ENCODE measurements at regions not wholly inside any gene's neighbourhood (a gene's known extent, or its start where the extent isn't known, plus 50 kb on each side); places are given as distances from the start of the nearest gene placed in this dataset.

DNA sequence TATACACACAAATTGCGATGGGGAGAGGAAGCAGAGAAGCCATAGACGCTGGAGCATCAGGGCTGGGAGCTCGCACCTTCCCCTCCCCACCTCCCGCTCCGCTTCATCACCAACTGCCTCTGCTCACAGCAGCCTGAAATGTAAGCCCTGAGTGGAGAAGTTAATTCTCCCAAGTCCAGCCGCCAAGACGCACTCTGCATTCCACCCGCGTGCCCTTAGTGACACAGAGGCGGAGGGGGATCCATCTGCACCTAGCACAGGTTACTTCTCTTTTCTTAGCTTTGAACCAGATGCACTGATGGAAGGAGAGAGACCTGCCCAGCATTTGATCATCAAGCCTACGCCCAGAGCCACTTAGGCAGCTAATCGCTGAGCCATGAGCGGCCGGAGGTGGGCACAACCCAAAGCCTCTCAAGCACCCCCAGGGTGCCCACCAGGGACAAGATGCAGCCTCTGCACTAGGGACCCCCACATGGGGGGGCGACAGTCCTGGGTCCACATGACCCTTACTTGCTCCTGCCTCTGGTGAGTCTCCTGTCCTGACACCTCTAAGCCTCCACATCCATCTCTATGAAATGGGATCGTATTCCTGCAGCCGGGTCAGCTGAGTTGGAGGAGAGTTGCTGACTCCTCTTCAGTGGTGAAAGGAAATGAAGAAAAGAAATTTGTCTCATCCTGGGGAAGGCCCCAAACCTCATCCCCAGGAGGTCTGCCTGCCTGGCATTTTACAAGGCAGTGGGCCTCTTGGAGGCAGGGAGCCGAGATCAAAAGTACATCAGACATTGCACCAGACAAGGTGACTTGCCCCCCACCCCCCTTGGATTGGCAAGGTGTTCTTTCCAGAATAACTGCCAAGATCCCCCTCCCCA lies 316.2 kb downstream of the MATN1 start:
- Mint-ChIP-seq H3K27ac (no peak overlapping the region), H3K36me3 (no peaks in the 10 kb centered on the region), H3K4me3 (no peak overlapping the region), H3K27me3 (peaks cover 9% of the 10 kb centered on the region), H3K4me1 (no peaks in the 10 kb centered on the region), H3K9me3 (ENCODE audit: low read depth) (no peaks in the 10 kb centered on the region)
- CTCF ChIA-PET: no interaction called here
- DNase-seq (peak; percentile 26), ATAC-seq (no peak)

DNA sequence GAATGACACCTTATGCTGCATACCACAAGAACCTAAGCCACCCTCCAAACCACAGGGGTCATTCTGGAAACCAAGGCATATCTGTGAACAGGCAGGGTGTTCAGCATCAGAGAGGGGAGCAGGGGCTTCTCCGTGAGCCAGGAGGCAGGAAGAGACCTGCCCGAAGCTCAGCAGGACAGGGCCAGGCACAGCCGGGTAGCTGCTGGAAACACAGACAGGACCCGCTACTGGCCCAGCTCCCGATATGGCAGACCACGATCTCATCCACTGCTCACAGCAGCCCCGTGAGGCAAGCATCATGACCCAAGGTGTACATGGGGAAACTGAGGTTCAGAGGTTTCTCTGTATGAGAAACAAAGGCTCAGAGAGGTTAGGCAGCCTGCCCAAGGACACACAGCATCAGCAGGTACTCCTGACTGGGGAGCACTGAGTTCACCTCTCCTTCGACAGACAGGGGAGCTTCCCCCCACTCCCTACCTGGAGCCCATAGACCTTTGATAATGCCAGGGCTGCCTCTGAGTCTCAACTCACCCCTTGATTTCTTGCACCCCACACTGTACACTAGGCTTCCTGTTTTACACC lies 317.7 kb downstream of the MATN1 start:
- Mint-ChIP-seq H3K4me3 (no peak overlapping the region), H3K36me3 (no peaks in the 10 kb centered on the region), H3K27ac (no peak overlapping the region), H3K27me3 (peaks cover 14% of the 10 kb centered on the region), H3K4me1 (no peaks in the 10 kb centered on the region), H3K9me3 (ENCODE audit: low read depth) (no peaks in the 10 kb centered on the region)
- no peak for ATAC-seq
- CTCF ChIA-PET: no interaction called here
- peak; percentile 28 for DNase-seq

- H3K9me3 Mint-ChIP-seq (ENCODE audit: low read depth): no peaks in the 10 kb centered on the region
- no peaks in the 10 kb centered on the region for H3K4me1 Mint-ChIP-seq
- DNase-seq (peak; percentile 5), ATAC-seq (no peak)
- CTCF ChIA-PET: no interaction called here
- no peaks in the 10 kb centered on the region for H3K36me3 Mint-ChIP-seq
- H3K27me3 Mint-ChIP-seq: peaks cover 14% of the 10 kb centered on the region
- no peak overlapping the region for H3K27ac Mint-ChIP-seq
- no peak overlapping the region for H3K4me3 Mint-ChIP-seq
These were observed 318.3 kb downstream of the MATN1 start for GRCh38 chr1:30405081-30405480.

GRCh38 chr1:30404341-30404740 lies 319.0 kb downstream of the MATN1 start:
- CTCF ChIA-PET: no interaction called here
- Mint-ChIP-seq H3K4me1 (no peaks in the 10 kb centered on the region), H3K4me3 (no peak overlapping the region), H3K27me3 (peaks cover 14% of the 10 kb centered on the region), H3K9me3 (ENCODE audit: low read depth) (no peaks in the 10 kb centered on the region), H3K36me3 (no peaks in the 10 kb centered on the region), H3K27ac (no peak overlapping the region)
- ATAC-seq: no peak
- peak; percentile 27 for DNase-seq

GRCh38 chr1:30403726-30404125 lies 319.7 kb downstream of the MATN1 start:
- Mint-ChIP-seq H3K4me1 (no peaks in the 10 kb centered on the region), H3K36me3 (no peaks in the 10 kb centered on the region), H3K4me3 (no peak overlapping the region), H3K27me3 (peaks cover 14% of the 10 kb centered on the region), H3K27ac (no peak overlapping the region), H3K9me3 (ENCODE audit: low read depth) (no peaks in the 10 kb centered on the region)
- CTCF ChIA-PET: no interaction called here
- no peak for DNase-seq
- ATAC-seq: no peak

DNA sequence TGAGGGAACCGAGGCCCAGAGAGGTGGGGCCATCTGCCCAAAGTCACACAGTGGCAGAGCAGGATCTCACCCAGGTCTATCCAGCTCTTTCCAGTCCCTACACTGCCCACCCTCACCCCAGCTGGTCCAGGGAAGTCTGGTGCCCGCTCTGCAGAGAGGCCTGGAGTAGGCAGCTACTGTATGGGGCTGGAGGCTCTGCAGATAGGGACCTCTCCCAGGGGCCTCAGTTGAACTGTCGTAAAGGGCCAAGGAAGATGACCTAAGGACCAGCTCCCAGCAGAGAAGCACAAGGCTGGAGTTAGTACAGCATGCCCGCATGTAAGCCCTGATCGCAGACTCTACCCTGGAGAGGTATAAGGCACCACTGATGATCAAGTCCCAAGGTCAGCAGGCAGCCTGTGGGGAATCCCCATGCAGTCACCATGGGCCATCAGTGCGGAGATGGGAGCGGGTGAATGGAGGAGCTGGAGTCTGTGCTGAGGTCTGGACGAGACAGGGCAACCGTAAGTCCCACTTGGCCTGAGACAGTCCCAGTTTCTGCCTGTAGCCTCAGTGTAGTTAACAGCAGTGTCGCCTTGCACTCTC lies 320.2 kb downstream of the MATN1 start:
- CTCF ChIA-PET: no interaction called here
- DNase-seq: no peak
- Mint-ChIP-seq H3K27me3 (peaks cover 14% of the 10 kb centered on the region), H3K4me3 (no peak overlapping the region), H3K36me3 (no peaks in the 10 kb centered on the region), H3K9me3 (ENCODE audit: low read depth) (no peaks in the 10 kb centered on the region), H3K27ac (no peak overlapping the region), H3K4me1 (no peaks in the 10 kb centered on the region)
- ATAC-seq: no peak

GRCh38 chr1:30402031-30402430 lies 321.4 kb downstream of the MATN1 start:
- CTCF ChIA-PET: no interaction called here
- H3K27ac Mint-ChIP-seq: no peak overlapping the region
- no peak overlapping the region for H3K4me3 Mint-ChIP-seq
- no peaks in the 10 kb centered on the region for H3K36me3 Mint-ChIP-seq
- H3K4me1 Mint-ChIP-seq: no peaks in the 10 kb centered on the region
- no peak for ATAC-seq
- no peak for DNase-seq
- no peaks in the 10 kb centered on the region for H3K9me3 Mint-ChIP-seq (ENCODE audit: low read depth)
- peaks cover 14% of the 10 kb centered on the region for H3K27me3 Mint-ChIP-seq

GRCh38 chr1:30400507-30400906 lies 322.9 kb downstream of the MATN1 start:
- Mint-ChIP-seq H3K36me3 (no peaks in the 10 kb centered on the region), H3K9me3 (ENCODE audit: low read depth) (no peaks in the 10 kb centered on the region), H3K27me3 (peaks cover 13% of the 10 kb centered on the region), H3K4me1 (no peaks in the 10 kb centered on the region), H3K27ac (no peak overlapping the region), H3K4me3 (no peak overlapping the region)
- no peak for ATAC-seq
- CTCF ChIA-PET: interaction anchor here (1.1 kb wide), 1 partner anchor 20 kb away, joined by 3 read pairs; no protein-coding TSS in a partner anchor
- no peak for DNase-seq

GRCh38 chr1:30399026-30399425 lies 324.4 kb downstream of the MATN1 start:
- H3K27me3 Mint-ChIP-seq: peaks cover 15% of the 10 kb centered on the region
- no peak for ATAC-seq
- no peak for DNase-seq
- H3K4me3 Mint-ChIP-seq: no peak overlapping the region
- no peaks in the 10 kb centered on the region for H3K36me3 Mint-ChIP-seq
- no peak overlapping the region for H3K27ac Mint-ChIP-seq
- H3K4me1 Mint-ChIP-seq: no peaks in the 10 kb centered on the region
- CTCF ChIA-PET: no interaction called here
- no peaks in the 10 kb centered on the region for H3K9me3 Mint-ChIP-seq (ENCODE audit: low read depth)

GRCh38 chr1:30397576-30397975 lies 325.8 kb downstream of the MATN1 start:
- no peak for DNase-seq
- Mint-ChIP-seq H3K9me3 (ENCODE audit: low read depth) (no peaks in the 10 kb centered on the region), H3K4me3 (no peak overlapping the region), H3K4me1 (no peaks in the 10 kb centered on the region), H3K27ac (no peak overlapping the region), H3K36me3 (no peaks in the 10 kb centered on the region), H3K27me3 (peaks cover 19% of the 10 kb centered on the region)
- CTCF ChIA-PET: no interaction called here
- no peak for ATAC-seq

DNA sequence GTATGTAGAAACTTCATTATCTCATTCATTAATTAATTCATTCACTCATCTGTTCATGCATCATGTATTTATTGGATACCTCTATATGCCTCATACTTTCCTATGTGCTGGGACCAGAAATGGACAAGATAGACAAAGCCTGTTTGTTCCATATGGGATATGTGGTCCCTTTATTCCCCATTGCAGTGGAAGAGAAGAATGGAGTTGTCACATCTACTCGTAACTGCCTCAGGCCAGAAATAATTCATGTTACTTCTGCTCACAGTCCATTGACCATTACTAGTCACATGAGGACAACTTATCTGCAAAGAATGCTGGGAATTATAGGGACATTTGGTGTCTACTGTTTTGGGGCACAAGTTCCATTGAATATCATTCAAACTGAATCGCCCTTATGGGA lies 327.8 kb downstream of the MATN1 start:
- H3K4me1 Mint-ChIP-seq: no peaks in the 10 kb centered on the region
- H3K36me3 Mint-ChIP-seq: no peaks in the 10 kb centered on the region
- no peaks in the 10 kb centered on the region for H3K9me3 Mint-ChIP-seq (ENCODE audit: low read depth)
- H3K4me3 Mint-ChIP-seq: no peak overlapping the region
- H3K27ac Mint-ChIP-seq: no peak overlapping the region
- ATAC-seq (no peak), DNase-seq (no peak)
- peaks cover 23% of the 10 kb centered on the region for H3K27me3 Mint-ChIP-seq
- CTCF ChIA-PET: no interaction called here

DNA sequence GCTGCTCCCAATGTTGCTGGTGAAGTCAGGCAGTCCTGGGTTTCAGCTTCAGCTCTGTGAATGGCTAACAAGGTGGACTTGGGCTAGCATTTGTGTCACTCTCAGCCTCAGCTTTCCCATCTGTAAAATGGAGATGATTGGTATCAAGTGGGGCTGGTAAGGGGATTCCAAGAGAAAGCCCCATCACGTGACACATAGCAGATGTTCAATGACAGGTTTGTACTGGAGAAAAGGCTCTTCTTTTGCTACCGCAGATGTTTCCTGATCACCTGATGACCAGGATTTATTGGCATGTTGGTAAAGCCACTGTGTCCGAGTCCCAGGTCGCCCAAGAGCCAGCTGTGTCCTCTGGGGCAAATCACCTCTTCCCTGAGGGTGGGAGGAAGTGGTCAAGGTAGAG lies 335.0 kb downstream of the MATN1 start:
- CTCF ChIA-PET: interaction anchor here (1.2 kb wide), 1 partner anchor 8 kb away, joined by 3 read pairs; no protein-coding TSS in a partner anchor
- H3K9me3 Mint-ChIP-seq (ENCODE audit: low read depth): no peaks in the 10 kb centered on the region
- no peak overlapping the region for H3K27ac Mint-ChIP-seq
- no peak overlapping the region for H3K4me3 Mint-ChIP-seq
- H3K27me3 Mint-ChIP-seq: peaks cover 16% of the 10 kb centered on the region
- H3K4me1 Mint-ChIP-seq: no peaks in the 10 kb centered on the region
- ATAC-seq (no peak), DNase-seq (no peak)
- no peaks in the 10 kb centered on the region for H3K36me3 Mint-ChIP-seq

DNA sequence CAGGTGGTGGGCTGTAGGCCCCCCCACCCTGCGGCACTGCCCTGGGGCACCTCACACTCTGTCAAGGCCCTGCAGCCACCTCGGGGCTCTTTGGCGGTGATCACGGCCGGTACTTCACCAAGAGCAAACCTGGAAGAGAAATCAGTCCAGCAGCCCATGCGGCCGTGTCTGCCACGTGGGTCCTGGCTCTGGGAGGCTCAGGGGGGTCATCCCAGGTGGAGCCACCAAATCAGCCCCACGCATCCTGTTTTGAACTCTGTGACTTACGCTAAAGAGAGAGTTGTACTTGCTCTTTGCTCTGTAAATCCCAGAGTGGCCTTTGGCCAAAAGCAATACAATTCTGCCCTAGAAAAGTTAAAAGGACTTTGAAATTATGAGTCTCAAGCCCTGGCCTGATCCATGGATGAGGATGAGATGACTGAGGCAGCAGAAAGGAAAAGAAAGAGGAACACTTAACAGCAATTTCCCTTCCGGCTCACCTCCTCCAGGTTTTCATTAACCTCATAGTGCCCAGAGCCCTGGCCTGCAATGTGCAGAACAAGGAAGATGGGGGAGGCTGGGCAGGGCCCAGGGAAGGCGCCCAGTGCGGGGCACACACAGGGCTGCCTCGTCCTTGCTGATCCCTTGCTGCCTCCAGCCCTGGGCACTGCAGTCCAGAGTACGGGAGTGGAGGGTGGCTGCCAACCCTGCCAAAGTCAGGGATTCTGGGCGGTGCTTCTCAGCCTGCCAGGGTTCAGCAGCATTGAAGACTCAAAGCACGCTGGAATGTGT lies 337.0 kb downstream of the MATN1 start:
- Mint-ChIP-seq H3K36me3 (no peaks in the 10 kb centered on the region), H3K9me3 (ENCODE audit: low read depth) (no peaks in the 10 kb centered on the region), H3K4me3 (no peak overlapping the region), H3K4me1 (no peaks in the 10 kb centered on the region), H3K27me3 (peaks cover 5% of the 10 kb centered on the region), H3K27ac (no peak overlapping the region)
- CTCF ChIA-PET: no interaction called here
- ATAC-seq (no peak), DNase-seq (no peak)

Measured in activated CD8-positive, alpha-beta memory T cell treated with anti-CD3 and anti-CD28 coated beads, Interleukin-2, amount 10 ng/mL, durations not matched to agents 7 days and 5 days (primary cell).